Right atrium auricular region (tissue), 2 donors: ENCODE measurements at regions not wholly inside any gene's neighbourhood (a gene's known extent, or its start where the extent isn't known, plus 50 kb on each side); places are given as distances from the start of the nearest gene placed in this dataset.

Source experiments
- DNase-seq: peaks from one replicate; pipeline ENCODE4 v3.0.0-alpha.2; 2019; ENCODE audit warnings: low spot score
- H3K27ac ChIP-seq, 2 donors: fragments of 200-600 bp; sonication (generic); 1 replicate in 1 of 2; 2 replicates in 1 of 2; pipeline ENCODE4 v1.5.1; 2016 to 2019
- H3K27me3 ChIP-seq, 2 donors: fragments of 200-600 bp; sonication (generic); one replicate each; pipeline versions ENCODE4 v1.5.1 to v1.6.0; 2017 to 2019
- H3K36me3 ChIP-seq: fragments of 200-600 bp; sonication (generic); one replicate; pipeline ENCODE4 v1.5.1; 2016
- H3K4me1 ChIP-seq, 2 donors: fragments of 200-600 bp; sonication (generic); one replicate each; pipeline versions ENCODE4 v1.5.1 to v1.6.0; 2017 to 2019
- H3K4me3 ChIP-seq, 2 donors: fragments of 200-600 bp; sonication (generic); 1 replicate in 1 of 2; 2 replicates in 1 of 2; pipeline ENCODE4 v1.5.1; 2017 to 2019; ENCODE audit warnings: mild to moderate bottlenecking in 1 of 2, moderate library complexity in 1 of 2
- H3K9me3 ChIP-seq, 2 donors: fragments of 200-600 bp; sonication (generic); one replicate each; pipeline ENCODE4 v1.5.1; 2019
- TF ChIP-seq, protein P1 (sequence below), 2 donors: fragments of 200-600 bp; sonication (generic); IDR thresholded peaks; one replicate each; pipeline ENCODE4 v1.5.1; 2019; ENCODE audit warnings: antibody characterized with exemption in 2 of 2

GRCh38 chr17:34517406-34517805 lies 62.0 kb upstream of the TMEM132E start:
- H3K9me3 ChIP-seq = no peaks in the 10 kb centered on the region
- H3K27ac ChIP-seq = no peak overlapping the region
- TF ChIP-seq, protein P1, sequence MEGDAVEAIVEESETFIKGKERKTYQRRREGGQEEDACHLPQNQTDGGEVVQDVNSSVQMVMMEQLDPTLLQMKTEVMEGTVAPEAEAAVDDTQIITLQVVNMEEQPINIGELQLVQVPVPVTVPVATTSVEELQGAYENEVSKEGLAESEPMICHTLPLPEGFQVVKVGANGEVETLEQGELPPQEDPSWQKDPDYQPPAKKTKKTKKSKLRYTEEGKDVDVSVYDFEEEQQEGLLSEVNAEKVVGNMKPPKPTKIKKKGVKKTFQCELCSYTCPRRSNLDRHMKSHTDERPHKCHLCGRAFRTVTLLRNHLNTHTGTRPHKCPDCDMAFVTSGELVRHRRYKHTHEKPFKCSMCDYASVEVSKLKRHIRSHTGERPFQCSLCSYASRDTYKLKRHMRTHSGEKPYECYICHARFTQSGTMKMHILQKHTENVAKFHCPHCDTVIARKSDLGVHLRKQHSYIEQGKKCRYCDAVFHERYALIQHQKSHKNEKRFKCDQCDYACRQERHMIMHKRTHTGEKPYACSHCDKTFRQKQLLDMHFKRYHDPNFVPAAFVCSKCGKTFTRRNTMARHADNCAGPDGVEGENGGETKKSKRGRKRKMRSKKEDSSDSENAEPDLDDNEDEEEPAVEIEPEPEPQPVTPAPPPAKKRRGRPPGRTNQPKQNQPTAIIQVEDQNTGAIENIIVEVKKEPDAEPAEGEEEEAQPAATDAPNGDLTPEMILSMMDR (IDR thresholded peaks at IDR 0.05) = no peak
- no peak overlapping the region for H3K4me3 ChIP-seq
- no peaks in the 10 kb centered on the region for H3K4me1 ChIP-seq
- no peak for DNase-seq
- no peaks in the 10 kb centered on the region for H3K27me3 ChIP-seq
- H3K36me3 ChIP-seq = no peaks in the 10 kb centered on the region

DNA sequence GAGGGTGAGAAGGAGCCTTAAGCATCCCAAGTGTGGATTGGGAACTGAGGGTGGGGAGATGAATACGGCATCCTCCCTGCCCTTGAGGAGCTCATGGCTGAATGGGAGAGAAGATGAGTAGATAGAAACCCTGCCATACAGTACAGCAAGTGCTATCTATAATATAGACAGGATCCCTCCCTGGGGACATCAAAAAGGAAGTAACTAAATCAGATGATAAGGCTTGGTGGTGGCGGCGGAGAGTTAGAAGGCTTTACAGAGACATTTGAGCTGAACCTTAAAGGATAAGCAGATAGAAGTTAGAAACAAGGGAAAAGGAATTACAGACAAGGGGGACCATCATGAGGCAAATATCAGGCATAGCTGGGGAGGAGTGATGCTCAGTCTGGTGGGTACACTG lies 67.5 kb upstream of the TMEM132E start:
- no peak overlapping the region for H3K4me3 ChIP-seq
- H3K36me3 ChIP-seq = no peaks in the 10 kb centered on the region
- H3K27ac ChIP-seq = no peak overlapping the region
- no peaks in the 10 kb centered on the region for H3K4me1 ChIP-seq
- no peaks in the 10 kb centered on the region for H3K9me3 ChIP-seq
- no peaks in the 10 kb centered on the region for H3K27me3 ChIP-seq
- DNase-seq = no peak
- TF ChIP-seq, protein P1 (IDR thresholded peaks at IDR 0.05) = no peak

- Histone ChIP-seq H3K27me3 (no peaks in the 10 kb centered on the region), H3K4me1 (no peaks in the 10 kb centered on the region), H3K27ac (no peak overlapping the region), H3K4me3 (no peak overlapping the region), H3K9me3 (no peaks in the 10 kb centered on the region), H3K36me3 (no peaks in the 10 kb centered on the region)
- TF ChIP-seq, protein P1 (IDR thresholded peaks at IDR 0.05) = no peak
- DNase-seq = no peak
These were observed 68.1 kb upstream of the TMEM132E start for GRCh38 chr17:34511265-34511664.

- TF ChIP-seq, protein P1 (IDR thresholded peaks at IDR 0.05) = no peak
- no peaks in the 10 kb centered on the region for H3K36me3 ChIP-seq
- H3K27ac ChIP-seq = no peak overlapping the region
- no peaks in the 10 kb centered on the region for H3K9me3 ChIP-seq
- no peak for DNase-seq
- no peak overlapping the region for H3K4me3 ChIP-seq
- no peaks in the 10 kb centered on the region for H3K27me3 ChIP-seq
- peaks cover 0 to 18% of the 10 kb centered on the region in 2 donors for H3K4me1 ChIP-seq
These were observed 74.4 kb upstream of the TMEM132E start for GRCh38 chr17:34504814-34505484.

GRCh38 chr17:34503528-34504195 lies 75.7 kb upstream of the TMEM132E start:
- no peaks in the 10 kb centered on the region for H3K36me3 ChIP-seq
- peaks cover 0 to 18% of the 10 kb centered on the region in 2 donors for H3K4me1 ChIP-seq
- no peaks in the 10 kb centered on the region for H3K9me3 ChIP-seq
- H3K27me3 ChIP-seq = no peaks in the 10 kb centered on the region
- no peak for DNase-seq
- H3K27ac ChIP-seq = no peak overlapping the region
- no peak overlapping the region for H3K4me3 ChIP-seq
- TF ChIP-seq, protein P1 (IDR thresholded peaks at IDR 0.05) = no peak
